Panc1 (cell line): ENCODE measurements at regions not wholly inside any gene's neighbourhood (a gene's known extent, or its start where the extent isn't known, plus 50 kb on each side); places are given as distances from the start of the nearest gene placed in this dataset.

Experiments used
- ATAC-seq: fragments of 200-7000 bp; cut with Tn5 transposase; 2 replicates; pipeline ENCODE4 v1.9.1; 2020; ENCODE audit warnings: mild to moderate bottlenecking, moderate library complexity
- BruUV-seq: library from RNA; stranded (reverse); fragments of 400-500 nt; replicated peaks from 2 replicates; lab custom pipeline; 2021; lab: Mats Ljungman, UMichigan
- CTCF ChIA-PET: fragments of 300-600 bp; sonication (Branson Sonifier 250); formaldehyde crosslinking; loops from one replicate; lab custom pipeline; 2022; ENCODE audit warnings: antibody characterized with exemption; lab: Charles Lee
- POLR2A ChIA-PET: fragments of 300-600 bp; sonication (Branson Sonifier 250); formaldehyde crosslinking; loops from one replicate; lab custom pipeline; 2022; ENCODE audit warnings: antibody characterized with exemption; lab: Charles Lee
- DNase-seq: peaks from one replicate; pipeline ENCODE4 v3.0.0-alpha.2; 2010; ENCODE audit warnings: low read depth, low spot score
- H3K27ac ChIP-seq: 2 replicates; pipeline ENCODE4 v1.5.1; 2011; ENCODE audit warnings: mild to moderate bottlenecking, low read length, inconsistent platforms
- H3K27me3 ChIP-seq: fragments of 200-500 bp; sonication (Bioruptor generic); 2 replicates; pipeline ENCODE4 v1.6.0; 2014; ENCODE audit warnings: low read length, inconsistent platforms; ENCODE audit not compliant: control insufficient read depth, insufficient read depth
- H3K36me3 ChIP-seq: fragments of 200-500 bp; sonication (Bioruptor generic); 2 replicates; pipeline ENCODE4 v1.5.1; 2014; ENCODE audit warnings: inconsistent platforms, mild to moderate bottlenecking, low read length, moderate library complexity; ENCODE audit not compliant: control insufficient read depth, insufficient read depth
- H3K4me1 ChIP-seq: 2 replicates; pipeline ENCODE4 v1.5.1; 2011; ENCODE audit warnings: inconsistent platforms, mild to moderate bottlenecking, low read length, moderate library complexity; ENCODE audit not compliant: control insufficient read depth, insufficient read depth
- H3K4me3 ChIP-seq, 2 experiments: 2 replicates each; pipeline ENCODE4 v1.5.1; 2011 to 2012; ENCODE audit warnings: low read depth in 2 of 2, low read length in 2 of 2, mild to moderate bottlenecking in 2 of 2, inconsistent platforms in 1 of 2, moderate library complexity in 1 of 2
- H3K9me3 ChIP-seq: fragments of 200-500 bp; sonication (Bioruptor generic); 2 replicates; pipeline ENCODE4 v1.5.1; 2014; ENCODE audit warnings: low read depth, mild to moderate bottlenecking, inconsistent platforms, low read length, moderate library complexity; ENCODE audit not compliant: control insufficient read depth, insufficient read depth
- POLR2AphosphoS5 ChIP-seq: IDR thresholded peaks from 2 replicates; pipeline ENCODE4 v1.6.1; 2012; ENCODE audit warnings: mild to moderate bottlenecking, low read depth, low read length, moderate library complexity
- SIN3A ChIP-seq: IDR thresholded peaks from 2 replicates; pipeline ENCODE4 v1.6.1; 2012; ENCODE audit warnings: low read depth, mild to moderate bottlenecking, low read length, moderate library complexity, borderline replicate concordance; ENCODE audit not compliant: insufficient read depth
- TCF7L2 ChIP-seq: IDR thresholded peaks from 2 replicates; pipeline ENCODE4 v1.6.1; 2011; ENCODE audit warnings: mild to moderate bottlenecking, low read depth, low read length, inconsistent platforms
- in situ Hi-C: cut with HindIII; loops from 2 replicates; pipeline ENCODE4 v1.10.0; 2016; ENCODE audit warnings: low sequenced_read_pairs, low pct_unique_long_range_greater_than_20kb
- intact Hi-C: fragments of 100-400 bp; cut with micrococcal nuclease; formaldehyde crosslinking; loops from one replicate; pipeline ENCODE4 v1.10.0; 2022; ENCODE audit not compliant: unreplicated experiment
- TF ChIP-seq, protein P1 (sequence below): fragments of 450-650 bp; IDR thresholded peaks from 2 replicates; pipeline ENCODE4 v1.5.1; 2017; ENCODE audit warnings: mild to moderate bottlenecking
- TF ChIP-seq, protein P2 (sequence below), 2 experiments: IDR thresholded peaks; 2 replicates each; pipeline ENCODE4 v1.6.1; 2011 to 2012; ENCODE audit warnings: low read depth in 2 of 2, control low read depth in 1 of 2, low read length in 1 of 2, mild to moderate bottlenecking in 1 of 2, moderate library complexity in 1 of 2; ENCODE audit not compliant: insufficient read depth in 1 of 2

DNA sequence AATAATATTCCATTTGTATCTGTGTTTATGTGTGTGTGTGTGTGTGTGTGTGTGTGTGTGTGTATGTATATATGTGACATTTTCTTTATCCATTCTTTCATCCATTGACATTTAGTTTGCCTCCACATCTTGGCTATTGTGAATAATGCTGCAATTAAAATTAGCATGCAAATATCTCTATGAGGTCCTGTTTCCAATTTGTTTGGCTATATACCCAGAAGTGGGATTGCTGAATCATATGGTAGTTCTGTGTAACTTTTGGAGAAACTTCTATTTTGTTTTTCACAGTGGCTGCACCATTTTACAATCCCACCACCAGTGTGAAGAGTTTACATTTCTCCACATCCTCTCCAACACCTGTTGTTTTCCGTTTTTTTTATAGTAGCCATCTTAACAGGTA, 53.1 kb downstream of the CH25H start:
- ChIA-PET POLR2A (no interaction called here), CTCF (no interaction called here)
- Histone ChIP-seq H3K27me3 (no peaks in the 10 kb centered on the region), H3K4me1 (no peaks in the 10 kb centered on the region), H3K9me3 (no peaks in the 10 kb centered on the region), H3K36me3 (no peaks in the 10 kb centered on the region), H3K4me3 (no peak overlapping the region), H3K27ac (no peak overlapping the region)
- DNase-seq (no peak), ATAC-seq (no peak)
- TF ChIP-seq, protein P1, sequence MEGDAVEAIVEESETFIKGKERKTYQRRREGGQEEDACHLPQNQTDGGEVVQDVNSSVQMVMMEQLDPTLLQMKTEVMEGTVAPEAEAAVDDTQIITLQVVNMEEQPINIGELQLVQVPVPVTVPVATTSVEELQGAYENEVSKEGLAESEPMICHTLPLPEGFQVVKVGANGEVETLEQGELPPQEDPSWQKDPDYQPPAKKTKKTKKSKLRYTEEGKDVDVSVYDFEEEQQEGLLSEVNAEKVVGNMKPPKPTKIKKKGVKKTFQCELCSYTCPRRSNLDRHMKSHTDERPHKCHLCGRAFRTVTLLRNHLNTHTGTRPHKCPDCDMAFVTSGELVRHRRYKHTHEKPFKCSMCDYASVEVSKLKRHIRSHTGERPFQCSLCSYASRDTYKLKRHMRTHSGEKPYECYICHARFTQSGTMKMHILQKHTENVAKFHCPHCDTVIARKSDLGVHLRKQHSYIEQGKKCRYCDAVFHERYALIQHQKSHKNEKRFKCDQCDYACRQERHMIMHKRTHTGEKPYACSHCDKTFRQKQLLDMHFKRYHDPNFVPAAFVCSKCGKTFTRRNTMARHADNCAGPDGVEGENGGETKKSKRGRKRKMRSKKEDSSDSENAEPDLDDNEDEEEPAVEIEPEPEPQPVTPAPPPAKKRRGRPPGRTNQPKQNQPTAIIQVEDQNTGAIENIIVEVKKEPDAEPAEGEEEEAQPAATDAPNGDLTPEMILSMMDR = no peak
- no peak for TF ChIP-seq POLR2AphosphoS5
- TF ChIP-seq, protein P2, sequence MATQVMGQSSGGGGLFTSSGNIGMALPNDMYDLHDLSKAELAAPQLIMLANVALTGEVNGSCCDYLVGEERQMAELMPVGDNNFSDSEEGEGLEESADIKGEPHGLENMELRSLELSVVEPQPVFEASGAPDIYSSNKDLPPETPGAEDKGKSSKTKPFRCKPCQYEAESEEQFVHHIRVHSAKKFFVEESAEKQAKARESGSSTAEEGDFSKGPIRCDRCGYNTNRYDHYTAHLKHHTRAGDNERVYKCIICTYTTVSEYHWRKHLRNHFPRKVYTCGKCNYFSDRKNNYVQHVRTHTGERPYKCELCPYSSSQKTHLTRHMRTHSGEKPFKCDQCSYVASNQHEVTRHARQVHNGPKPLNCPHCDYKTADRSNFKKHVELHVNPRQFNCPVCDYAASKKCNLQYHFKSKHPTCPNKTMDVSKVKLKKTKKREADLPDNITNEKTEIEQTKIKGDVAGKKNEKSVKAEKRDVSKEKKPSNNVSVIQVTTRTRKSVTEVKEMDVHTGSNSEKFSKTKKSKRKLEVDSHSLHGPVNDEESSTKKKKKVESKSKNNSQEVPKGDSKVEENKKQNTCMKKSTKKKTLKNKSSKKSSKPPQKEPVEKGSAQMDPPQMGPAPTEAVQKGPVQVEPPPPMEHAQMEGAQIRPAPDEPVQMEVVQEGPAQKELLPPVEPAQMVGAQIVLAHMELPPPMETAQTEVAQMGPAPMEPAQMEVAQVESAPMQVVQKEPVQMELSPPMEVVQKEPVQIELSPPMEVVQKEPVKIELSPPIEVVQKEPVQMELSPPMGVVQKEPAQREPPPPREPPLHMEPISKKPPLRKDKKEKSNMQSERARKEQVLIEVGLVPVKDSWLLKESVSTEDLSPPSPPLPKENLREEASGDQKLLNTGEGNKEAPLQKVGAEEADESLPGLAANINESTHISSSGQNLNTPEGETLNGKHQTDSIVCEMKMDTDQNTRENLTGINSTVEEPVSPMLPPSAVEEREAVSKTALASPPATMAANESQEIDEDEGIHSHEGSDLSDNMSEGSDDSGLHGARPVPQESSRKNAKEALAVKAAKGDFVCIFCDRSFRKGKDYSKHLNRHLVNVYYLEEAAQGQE (IDR thresholded peaks at IDR 0.05; ENCODE audit: insufficient read depth in 1 of 2, low read depth in 2 of 2, low read length in 1 of 2) = no peak
- TF ChIP-seq TCF7L2 = no peak
- TF ChIP-seq SIN3A = no peak
- BruUV-seq = no TSS peak
- intact Hi-C loops (no loop called here), in situ Hi-C loops (no loop called here)

DNA sequence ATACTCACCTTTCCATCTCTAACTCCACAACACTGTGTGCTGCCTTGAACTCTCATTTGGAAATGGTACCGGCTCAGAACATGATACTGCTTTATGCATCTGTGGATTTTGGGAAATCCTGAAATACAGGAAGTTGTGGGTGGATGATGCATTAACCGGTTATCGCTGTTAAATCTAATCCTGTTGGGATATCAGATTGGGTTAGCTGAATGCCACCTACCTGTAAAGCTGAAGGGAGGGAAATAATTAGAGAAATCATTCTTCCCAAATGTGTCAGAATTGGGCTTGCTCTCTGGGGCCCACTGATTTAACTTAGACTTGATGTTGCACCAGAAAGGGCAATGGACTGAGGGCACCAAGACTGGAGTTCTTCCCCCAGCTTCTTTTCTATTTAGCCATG, 54.0 kb downstream of the CH25H start:
- H3K4me3 ChIP-seq = no peak overlapping the region
- no peaks in the 10 kb centered on the region for H3K9me3 ChIP-seq
- H3K27me3 ChIP-seq = no peaks in the 10 kb centered on the region
- intact Hi-C loops (no loop called here), in situ Hi-C loops (no loop called here)
- no peak for ATAC-seq
- H3K4me1 ChIP-seq = no peaks in the 10 kb centered on the region
- no peak overlapping the region for H3K27ac ChIP-seq
- no peaks in the 10 kb centered on the region for H3K36me3 ChIP-seq
- TF ChIP-seq, protein P1 = no peak
- TF ChIP-seq POLR2AphosphoS5 (no peak), SIN3A (no peak), TCF7L2 (no peak)
- TF ChIP-seq, protein P2 (IDR thresholded peaks at IDR 0.05; ENCODE audit: insufficient read depth in 1 of 2, low read depth in 2 of 2, low read length in 1 of 2) = no peak
- POLR2A ChIA-PET = no interaction called here
- BruUV-seq = no TSS peak
- CTCF ChIA-PET = no interaction called here
- DNase-seq = no peak
